ENCODE measurements at regions not wholly inside any gene's neighbourhood (a gene's known extent, or its start where the extent isn't known, plus 50 kb on each side); places are given as distances from the start of the nearest gene placed in this dataset.
A peak's percentile ranks its signal among the peaks of the same experiment; 100 is the strongest.

GRCh38 chr9:129270903-129271431, 92.9 kb upstream of the IER5L start:
- DNase-seq (ENCODE audit: low read depth in 2 of 2): no peak

DNA sequence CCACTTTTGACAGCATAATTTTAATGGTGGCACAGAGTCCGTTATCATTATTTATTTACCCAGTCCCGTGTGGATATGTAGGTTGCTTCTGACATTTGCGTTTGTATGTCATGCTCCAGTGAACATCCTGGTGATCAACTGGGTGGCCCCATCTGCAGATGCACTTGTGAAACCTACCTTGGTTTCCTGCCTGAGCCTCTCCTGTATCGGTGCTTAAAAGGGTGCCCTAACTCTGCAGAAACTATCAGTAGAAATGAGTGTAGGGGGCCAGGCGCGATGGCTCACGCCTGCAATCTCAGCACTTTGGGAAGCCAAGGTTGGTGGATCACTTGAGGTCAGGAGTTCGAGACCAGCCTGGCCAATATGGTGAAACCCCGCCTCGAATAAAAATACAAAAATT, 92.1 kb upstream of the IER5L start:
- no peak for DNase-seq (ENCODE audit: low read depth in 2 of 2)

DNA sequence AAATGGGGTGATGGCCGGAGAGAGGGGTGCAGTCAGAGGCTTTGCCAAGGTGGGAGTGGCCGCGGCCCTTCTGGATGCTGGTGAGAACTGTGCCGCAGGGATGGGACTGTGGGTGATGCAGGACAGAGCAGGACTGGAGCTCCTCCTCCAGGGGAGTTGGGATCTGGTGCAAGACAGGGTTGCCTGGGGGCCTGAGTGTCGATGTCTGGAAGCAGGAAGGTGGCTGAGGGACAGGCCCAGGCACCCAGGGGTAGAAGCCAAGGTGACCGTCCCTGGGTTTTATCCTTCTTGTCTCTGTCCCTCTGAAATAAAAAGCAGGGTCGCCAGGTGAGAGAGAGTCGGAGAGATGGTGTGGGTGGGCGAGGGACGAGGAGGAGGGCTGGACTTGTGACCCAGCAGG, 89.1 kb upstream of the IER5L start:
- no peak for DNase-seq (ENCODE audit: low read depth in 2 of 2)

DNA sequence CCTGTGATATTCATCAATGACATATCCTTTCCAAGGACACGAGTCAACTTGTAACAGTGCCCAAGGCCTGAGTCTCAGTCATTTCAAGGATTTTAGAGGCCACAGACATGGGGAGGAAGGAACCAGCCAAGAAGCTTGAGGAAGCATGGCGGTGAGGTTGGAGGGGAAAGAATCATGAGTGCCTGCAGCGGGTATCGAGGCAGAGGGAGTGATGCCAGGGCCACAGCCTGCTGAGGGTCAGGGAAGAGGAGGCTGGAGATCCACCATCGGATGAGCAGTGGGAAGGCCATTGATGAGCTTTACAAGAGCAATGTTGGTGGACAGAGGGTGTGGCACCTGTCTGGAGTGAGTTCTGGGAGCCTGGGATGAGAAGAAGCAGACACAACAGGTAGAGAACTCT, 88.5 kb upstream of the IER5L start:
- DNase-seq (ENCODE audit: low read depth in 2 of 2): no peak

- no peak for DNase-seq (ENCODE audit: low read depth in 2 of 2)
Measured at GRCh38 chr9:129264388-129264787, 86.3 kb upstream of the IER5L start.

DNA sequence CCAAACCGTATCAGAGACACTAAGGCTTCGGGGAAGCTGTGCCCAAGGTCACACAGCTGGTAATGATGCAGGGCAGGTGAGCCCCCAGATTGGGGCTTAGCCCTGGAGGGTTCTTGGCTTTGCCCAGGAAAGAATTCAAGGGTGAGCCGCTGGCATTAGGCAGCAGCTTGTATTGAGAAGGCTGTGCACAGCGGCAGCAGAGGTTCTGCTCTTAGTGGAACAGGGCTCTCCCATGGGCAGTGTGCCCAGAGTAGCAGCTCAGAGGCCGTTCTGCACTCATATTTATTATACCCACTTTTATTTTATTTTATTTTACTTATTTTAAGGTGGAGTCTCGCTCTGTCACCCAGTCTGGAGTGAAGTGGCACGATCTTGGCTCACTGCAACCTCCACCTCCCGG, 85.8 kb upstream of the IER5L start:
- DNase-seq (ENCODE audit: low read depth in 2 of 2): no peak

- DNase-seq (ENCODE audit: low read depth in 2 of 2): peak; percentile 55 to 78
Measured at GRCh38 chr9:129262261-129262660, 84.2 kb upstream of the IER5L start.

DNA sequence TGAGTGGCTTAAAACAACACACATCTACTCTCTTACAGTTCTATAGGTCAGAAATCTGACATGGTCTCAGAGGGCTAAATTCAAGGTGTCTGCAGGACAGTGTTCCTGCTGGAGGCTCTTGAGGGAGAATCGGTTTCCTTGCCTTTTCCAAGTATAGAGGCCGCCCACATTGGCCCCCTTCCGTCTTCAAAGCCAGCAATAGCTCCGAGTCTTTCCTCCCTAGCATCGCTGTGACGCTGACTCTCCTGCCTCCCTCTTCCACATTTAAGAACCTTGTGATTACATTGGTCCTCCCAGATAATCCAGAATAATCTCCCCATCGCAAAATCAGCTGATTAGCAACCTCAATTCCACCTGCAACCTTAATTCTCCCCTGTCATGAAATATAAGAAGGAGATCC, 81.3 kb upstream of the IER5L start:
- DNase-seq (ENCODE audit: low read depth in 2 of 2): no peak

DNA sequence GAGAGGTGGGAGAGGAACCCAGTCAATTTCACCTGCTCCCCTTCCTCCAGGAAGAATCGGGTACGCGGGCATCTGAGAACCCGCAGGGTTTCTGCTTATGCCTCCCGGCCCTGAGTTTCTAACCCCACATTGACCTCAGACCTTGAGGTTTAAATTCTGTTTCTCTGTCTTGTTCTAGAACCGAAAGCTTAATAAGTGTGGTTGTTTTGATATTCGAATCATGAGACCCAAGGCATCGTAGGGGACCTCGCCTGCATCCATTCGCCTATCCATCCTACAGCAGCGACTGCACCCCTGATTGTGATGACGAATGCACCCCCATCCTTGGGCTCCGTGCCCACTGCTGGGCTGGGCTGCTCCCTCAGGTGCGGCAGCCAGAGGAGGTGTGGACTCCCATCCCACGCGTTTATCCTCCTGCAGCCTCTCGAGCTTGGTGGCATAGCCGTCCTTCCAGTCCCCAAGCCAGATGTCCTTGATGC, 80.8 kb upstream of the IER5L start:
- DNase-seq (ENCODE audit: low read depth in 2 of 2): no peak

GRCh38 chr9:129258124-129258822, 80.2 kb upstream of the IER5L start:
- DNase-seq (ENCODE audit: low read depth in 2 of 2): peak; percentile 48 to 82

DNA sequence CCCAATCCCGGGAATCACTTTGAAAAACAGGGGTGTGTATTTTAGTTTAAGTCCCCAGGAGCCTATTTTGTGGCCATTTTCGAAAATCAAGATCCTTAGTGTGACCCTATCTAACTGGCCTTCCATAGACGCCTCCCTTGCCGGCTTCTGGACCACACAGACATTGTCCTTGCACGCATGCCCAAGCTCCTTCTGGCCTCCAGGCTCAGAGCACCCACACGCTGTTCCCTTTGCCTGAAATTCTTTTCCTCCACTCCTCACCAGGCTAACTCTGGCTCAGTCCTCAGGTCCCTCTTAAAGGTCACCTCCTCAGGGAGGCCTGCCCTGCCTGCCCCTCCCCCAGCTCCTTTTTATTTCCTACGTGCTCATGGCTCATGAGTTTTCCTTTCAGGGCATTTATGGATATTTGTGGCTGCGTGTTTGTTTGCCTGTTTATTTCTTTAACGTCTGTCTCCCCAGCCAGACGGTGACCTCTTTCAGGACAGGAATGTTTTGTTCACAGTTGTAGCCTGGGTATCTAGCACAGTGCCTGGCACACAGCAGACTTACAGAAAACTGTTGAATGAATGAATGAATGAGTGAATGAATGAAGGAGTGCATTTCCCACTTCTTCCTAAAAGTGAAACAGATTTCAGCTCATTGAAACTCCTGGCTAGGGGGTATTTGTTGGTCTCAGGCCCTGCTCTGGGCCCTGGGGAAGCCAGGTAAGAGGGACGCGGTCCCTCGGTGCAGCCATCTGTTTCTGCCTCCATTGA, 79.1 kb upstream of the IER5L start:
- DNase-seq (ENCODE audit: low read depth in 2 of 2): no peak

- no peak for DNase-seq (ENCODE audit: low read depth in 2 of 2)
Measured at GRCh38 chr9:129254566-129255287, 76.7 kb upstream of the IER5L start.

- no peak for DNase-seq (ENCODE audit: low read depth in 2 of 2)
Measured at GRCh38 chr9:129253803-129254381, 75.8 kb upstream of the IER5L start.

DNA sequence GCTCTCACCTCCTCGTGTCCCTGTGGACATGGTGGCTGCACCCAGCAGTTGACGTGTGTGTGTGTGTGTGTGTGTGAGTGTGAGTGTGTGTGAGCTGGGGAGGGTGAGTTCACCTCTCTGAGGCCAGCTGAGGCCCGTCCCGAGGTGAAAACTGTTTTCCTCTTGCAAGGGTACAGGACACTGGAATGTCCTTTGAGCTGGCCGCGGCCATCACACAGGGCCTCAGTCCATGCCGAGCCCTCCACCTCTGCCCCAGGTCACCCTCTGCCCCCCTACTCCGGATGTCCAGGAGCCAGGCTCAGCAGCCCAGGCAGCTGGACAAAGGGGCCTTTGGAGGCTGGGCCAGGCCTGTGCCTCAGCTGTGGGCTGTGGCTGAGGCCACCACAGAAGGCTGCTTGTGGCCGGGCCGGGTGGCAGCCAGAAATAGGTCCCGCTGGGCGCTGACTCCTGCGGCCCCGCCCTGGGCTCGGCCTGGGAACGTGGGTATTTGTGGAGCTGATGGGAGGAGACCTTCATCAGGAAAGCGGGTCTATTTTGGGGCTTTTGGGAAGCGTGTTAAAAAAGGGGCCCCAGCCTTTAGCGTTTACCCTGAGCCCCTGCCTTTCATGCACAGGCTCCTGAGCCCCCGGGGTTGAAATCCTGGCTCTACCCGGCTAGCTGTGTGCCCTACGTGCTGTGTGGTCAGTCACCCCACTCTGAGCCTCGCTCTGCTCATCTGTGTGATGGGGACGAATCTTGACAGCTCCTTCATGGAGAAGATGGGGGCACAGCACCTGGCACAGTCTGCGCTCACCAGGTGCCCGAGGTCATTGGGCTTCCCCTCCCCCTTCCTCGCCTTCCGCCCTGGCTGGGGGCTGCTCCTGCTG, 75.1 kb upstream of the IER5L start:
- no peak for DNase-seq (ENCODE audit: low read depth in 2 of 2)

GRCh38 chr9:129250786-129251185, 72.7 kb upstream of the IER5L start:
- DNase-seq (ENCODE audit: low read depth in 2 of 2): no peak

DNA sequence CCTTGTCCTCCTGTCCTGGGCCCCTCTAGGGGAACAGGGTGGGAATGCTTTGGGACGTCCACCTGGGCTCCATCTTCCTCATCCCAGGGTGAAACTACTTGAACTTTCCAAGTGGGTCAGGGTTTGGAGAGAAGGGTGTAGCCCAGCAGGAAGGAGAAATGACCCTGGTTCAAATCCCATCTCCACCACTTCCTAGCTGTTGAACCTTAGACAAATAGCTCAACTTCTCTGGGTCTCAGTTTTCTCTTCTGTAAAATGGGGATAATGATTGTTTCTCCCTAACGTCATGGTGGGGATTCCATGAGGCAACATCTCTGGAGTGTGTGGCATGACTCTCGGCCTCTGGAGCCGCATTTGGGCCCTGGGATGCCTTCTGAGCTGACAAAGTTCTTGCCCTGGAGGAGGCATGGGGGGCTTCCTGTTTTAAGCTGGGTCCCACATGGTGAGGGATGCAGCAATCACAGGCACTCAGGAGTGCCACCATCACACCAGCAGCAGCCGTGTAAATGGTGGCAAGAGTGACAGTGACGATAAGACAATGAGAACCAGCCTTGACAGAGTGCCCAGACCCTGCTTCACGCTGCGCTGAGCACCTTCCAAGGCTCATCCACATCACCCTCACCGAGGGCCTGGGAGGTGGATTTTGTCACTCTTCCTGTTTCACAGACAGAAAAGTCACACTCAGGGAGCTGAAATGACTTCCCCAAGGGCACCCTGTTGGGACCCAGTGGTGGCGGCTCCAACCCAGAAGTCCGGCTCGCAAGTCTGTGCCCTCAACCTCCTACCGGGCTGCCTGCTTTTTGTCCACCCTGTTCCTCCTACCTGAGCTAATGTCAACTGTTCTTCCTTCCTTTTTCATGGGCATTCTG, 69.5 kb upstream of the IER5L start:
- DNase-seq (ENCODE audit: low read depth in 2 of 2): no peak

DNA sequence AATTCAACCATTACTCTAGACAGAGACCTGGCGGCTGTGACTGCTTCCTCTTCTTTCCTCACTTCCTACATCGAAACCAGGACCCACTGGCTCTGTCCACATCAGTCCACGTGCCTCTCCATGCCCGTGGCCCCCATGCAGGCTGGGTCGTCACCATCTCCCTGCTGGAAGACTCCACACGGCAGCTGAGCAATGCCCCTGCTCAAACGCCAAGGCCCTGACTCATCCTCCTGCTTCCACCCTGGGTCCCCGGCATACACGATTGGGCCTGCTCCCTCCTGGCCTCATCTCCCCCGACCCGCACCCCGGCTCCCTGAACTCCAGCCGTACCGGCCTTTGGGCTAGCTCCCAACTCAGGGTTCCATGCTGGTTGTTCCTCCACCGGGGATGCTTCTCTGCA, 67.2 kb upstream of the IER5L start:
- no peak for DNase-seq (ENCODE audit: low read depth in 2 of 2)

DNA sequence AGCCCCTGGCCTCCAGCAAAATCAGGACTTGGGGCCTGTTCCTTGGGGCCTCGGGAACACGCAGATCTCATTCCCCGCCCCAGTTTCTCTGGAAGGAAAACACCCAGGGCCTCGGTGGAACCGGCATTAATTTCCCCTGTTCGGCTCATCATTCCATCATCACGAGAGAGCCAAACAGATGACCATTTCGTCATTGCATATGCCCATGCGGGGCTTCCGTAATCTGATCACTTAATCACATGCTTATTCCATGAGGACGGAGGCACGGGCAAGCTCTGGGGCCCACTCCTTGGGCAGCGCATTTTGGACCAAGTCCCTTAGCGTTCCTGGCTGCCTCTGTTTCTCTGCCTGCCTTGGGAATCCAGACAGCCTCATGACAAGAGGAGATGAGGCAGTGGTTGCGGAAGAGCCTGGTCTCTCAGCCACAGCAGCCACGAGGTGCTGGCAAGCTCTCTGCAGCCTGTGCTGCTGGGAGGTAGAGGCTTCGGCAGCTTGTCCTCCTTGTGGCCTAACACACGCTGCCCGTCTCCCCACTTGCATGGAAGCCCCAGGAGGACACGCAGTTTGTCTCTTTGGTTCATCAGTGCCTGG, 65.0 kb upstream of the IER5L start:
- DNase-seq (ENCODE audit: low read depth in 2 of 2): no peak

DNA sequence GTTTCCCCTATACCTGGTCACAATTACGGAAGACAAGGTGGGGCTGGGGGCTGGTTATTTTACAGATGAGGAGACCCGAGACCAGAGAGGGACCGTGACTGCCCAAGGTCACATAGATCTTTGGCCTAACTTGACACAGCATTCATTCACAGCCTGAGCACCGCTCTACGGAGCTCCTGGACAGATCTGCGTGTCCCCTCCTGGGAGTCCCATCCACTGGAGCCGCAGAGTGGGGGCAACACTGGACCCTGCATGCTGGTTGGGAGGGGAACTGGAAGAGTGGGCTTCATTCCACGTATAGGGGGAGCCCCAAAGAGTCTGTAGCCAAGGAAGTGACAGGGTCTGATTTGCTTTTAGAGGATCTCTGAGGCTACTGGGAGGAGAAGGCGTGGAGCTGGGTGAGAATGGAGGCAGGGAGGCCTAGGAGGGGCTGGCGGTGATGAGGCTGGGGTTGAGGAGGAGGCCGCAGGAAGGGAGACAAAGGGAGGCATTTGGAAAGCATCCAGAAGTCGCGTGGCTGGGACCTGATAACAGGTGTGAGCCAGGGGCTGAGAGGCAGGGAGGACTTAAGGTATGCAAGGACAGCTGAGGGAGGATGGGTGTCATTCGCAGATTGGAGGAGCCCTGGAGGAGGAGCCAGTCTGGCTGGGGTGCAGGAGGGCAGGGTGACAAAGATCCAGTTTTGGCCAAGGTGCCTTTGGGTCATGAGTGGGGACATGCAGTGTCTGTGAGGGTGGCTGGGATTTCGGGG, 64.3 kb upstream of the IER5L start:
- no peak for DNase-seq (ENCODE audit: low read depth in 2 of 2)
